Ascending aorta (tissue), 2 donors: ENCODE measurements at regions not wholly inside any gene's neighbourhood (a gene's known extent, or its start where the extent isn't known, plus 50 kb on each side); places are given as distances from the start of the nearest gene placed in this dataset.

ENCODE experiments used
- DNase-seq, 2 donors: peaks; one replicate each; pipeline ENCODE4 v3.0.0-alpha.2; 2019; ENCODE audit warnings: low spot score in 2 of 2
- H3K27ac ChIP-seq, 2 donors: fragments of 200-600 bp; sonication (generic); one replicate each; pipeline ENCODE4 v1.5.1; 2016 to 2017; ENCODE audit warnings: mild to moderate bottlenecking in 1 of 2
- H3K27me3 ChIP-seq: fragments of 200-600 bp; sonication (generic); one replicate; pipeline ENCODE4 v1.5.1; 2017
- H3K36me3 ChIP-seq, 2 donors: fragments of 200-600 bp; sonication (generic); one replicate each; pipeline ENCODE4 v1.5.1; 2016
- H3K4me1 ChIP-seq, 2 donors: fragments of 200-600 bp; sonication (generic); one replicate each; pipeline ENCODE4 v1.5.1; 2016 to 2017; ENCODE audit warnings: mild to moderate bottlenecking in 1 of 2
- H3K4me3 ChIP-seq, 2 donors: fragments of 200-600 bp; sonication (generic); one replicate each; pipeline ENCODE4 v1.5.1; 2016 to 2017; ENCODE audit warnings: mild to moderate bottlenecking in 1 of 2
- H3K9me3 ChIP-seq, 2 donors: fragments of 200-600 bp; sonication (generic); one replicate each; pipeline ENCODE4 v1.5.1; 2016
- intact Hi-C: fragments of 100-400 bp; cut with DNase I; formaldehyde crosslinking; loops from one replicate; pipeline ENCODE4 v1.15.1; 2023
- TF ChIP-seq, protein P1 (sequence below), 3 experiments: fragments of 200-600 bp in 2 of 3; fragments of 450-650 bp in 1 of 3; sonication (generic) in 2 of 3; IDR thresholded peaks; one replicate each; pipeline ENCODE4 v1.5.1; 2016 to 2019; ENCODE audit warnings: antibody characterized with exemption in 3 of 3, mild to moderate bottlenecking in 1 of 3, moderate library complexity in 1 of 3

DNA sequence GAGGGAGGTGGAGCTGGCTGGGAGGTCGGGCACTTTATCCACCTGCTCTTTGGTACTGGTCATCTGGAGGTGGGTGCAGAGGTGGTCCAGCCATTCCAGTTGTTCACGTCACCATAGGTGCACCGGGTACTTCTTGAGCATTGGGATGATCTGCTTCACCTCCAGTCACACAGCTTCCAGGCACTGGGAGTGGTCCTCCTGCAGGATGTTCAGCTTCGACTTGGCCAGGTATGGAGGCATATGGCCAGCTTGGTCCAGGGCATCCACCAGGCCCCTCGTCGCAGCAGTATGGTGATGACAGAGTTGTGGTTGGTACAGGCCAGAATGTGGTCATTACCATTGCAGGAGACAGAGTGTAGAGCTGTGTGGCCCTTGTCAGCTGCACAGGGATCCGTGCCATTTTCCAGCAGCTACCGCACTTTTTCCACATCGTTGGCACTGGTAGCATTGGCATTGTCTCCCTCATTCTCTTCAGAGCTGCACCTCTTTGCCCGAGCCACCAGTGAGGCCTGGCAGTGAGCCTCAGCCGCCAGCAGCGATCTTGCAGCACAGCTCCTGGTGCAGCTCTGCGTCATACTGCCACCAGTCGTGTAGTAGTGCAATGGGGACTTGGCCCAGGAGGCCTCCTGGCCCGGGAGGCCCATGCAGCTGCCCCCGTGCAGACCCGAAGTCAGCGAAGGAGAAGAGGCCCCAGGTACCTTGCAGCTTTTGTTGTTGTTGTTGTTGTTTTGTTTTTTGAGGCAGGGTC, 150.9 kb downstream of the ZNF22 start:
- H3K36me3 ChIP-seq: no peaks in the 10 kb centered on the region
- no peaks in the 10 kb centered on the region for H3K27me3 ChIP-seq
- H3K4me3 ChIP-seq: no peak overlapping the region
- H3K9me3 ChIP-seq: no peaks in the 10 kb centered on the region
- TF ChIP-seq, protein P1, sequence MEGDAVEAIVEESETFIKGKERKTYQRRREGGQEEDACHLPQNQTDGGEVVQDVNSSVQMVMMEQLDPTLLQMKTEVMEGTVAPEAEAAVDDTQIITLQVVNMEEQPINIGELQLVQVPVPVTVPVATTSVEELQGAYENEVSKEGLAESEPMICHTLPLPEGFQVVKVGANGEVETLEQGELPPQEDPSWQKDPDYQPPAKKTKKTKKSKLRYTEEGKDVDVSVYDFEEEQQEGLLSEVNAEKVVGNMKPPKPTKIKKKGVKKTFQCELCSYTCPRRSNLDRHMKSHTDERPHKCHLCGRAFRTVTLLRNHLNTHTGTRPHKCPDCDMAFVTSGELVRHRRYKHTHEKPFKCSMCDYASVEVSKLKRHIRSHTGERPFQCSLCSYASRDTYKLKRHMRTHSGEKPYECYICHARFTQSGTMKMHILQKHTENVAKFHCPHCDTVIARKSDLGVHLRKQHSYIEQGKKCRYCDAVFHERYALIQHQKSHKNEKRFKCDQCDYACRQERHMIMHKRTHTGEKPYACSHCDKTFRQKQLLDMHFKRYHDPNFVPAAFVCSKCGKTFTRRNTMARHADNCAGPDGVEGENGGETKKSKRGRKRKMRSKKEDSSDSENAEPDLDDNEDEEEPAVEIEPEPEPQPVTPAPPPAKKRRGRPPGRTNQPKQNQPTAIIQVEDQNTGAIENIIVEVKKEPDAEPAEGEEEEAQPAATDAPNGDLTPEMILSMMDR (IDR thresholded peaks at IDR 0.05): no peak
- intact Hi-C loops: no loop called here
- H3K4me1 ChIP-seq: no peaks in the 10 kb centered on the region
- DNase-seq: no peak
- no peak overlapping the region for H3K27ac ChIP-seq

DNA sequence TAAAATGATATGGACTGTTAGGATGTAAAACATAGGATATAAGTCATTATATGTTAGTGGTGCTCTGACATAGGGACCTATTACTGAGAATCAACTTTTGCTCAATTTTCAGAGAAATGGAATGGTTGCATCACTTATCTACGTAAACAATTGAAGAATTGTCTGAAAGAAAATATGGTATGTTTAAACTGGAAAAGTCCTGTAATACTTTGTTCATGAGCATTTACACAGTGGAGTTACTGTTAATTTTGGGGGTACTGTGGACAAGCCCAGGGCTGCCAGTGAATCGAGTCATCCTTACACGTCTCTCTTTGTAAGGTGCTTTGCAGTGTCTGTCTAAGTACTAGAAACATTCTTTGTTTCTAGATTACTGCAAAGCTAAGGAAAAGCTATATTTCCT, 152.0 kb downstream of the ZNF22 start:
- H3K27me3 ChIP-seq: no peaks in the 10 kb centered on the region
- TF ChIP-seq, protein P1 (IDR thresholded peaks at IDR 0.05): no peak
- H3K4me1 ChIP-seq: no peaks in the 10 kb centered on the region
- no peak overlapping the region for H3K27ac ChIP-seq
- no peak overlapping the region for H3K4me3 ChIP-seq
- no peaks in the 10 kb centered on the region for H3K9me3 ChIP-seq
- no peaks in the 10 kb centered on the region for H3K36me3 ChIP-seq
- intact Hi-C loops: no loop called here
- DNase-seq: no peak

DNA sequence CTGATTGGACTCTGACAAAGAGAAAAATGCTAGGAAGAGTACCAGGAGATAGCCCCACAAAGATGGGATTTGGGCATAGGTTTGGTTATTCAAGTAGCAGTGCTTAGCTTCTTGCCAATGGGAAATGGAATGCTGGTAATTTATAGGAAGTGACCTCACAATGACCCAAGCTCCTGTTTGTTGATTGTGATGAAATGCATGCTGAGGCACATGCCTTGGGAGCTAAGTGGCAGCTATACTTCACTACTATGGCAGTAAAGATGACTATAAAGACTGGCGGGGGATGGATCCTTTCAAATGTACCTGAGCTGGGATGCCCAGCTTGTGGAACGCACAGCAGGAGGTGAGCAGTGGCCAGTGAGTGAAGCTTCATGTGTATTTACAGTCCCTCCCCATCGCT, 153.8 kb downstream of the ZNF22 start:
- intact Hi-C loops: no loop called here
- Histone ChIP-seq H3K4me3 (no peak overlapping the region), H3K4me1 (no peaks in the 10 kb centered on the region), H3K36me3 (no peaks in the 10 kb centered on the region), H3K27ac (no peak overlapping the region), H3K27me3 (no peaks in the 10 kb centered on the region), H3K9me3 (no peaks in the 10 kb centered on the region)
- TF ChIP-seq, protein P1 (IDR thresholded peaks at IDR 0.05): no peak
- no peak for DNase-seq

DNA sequence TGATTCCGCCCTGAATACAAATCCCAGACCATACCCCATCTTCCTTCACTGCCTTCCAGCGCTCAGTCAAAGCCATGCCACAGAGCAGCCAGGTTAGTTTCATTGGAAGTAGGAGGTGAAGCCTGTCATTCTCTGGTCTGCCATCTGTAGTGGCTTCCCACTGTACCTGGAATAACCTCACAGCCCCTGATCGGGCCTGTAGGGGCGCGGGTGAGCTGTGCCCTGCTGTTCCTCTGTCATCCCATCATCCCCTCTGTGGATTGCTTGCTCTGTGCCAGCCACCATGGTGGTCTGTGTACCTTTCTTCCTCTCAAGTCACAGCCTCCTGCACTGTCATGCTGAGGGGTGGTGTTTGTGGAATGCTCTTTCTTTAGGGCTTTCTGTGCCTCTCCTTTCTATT, 155.1 kb downstream of the ZNF22 start:
- Histone ChIP-seq H3K27me3 (no peaks in the 10 kb centered on the region), H3K36me3 (no peaks in the 10 kb centered on the region), H3K9me3 (no peaks in the 10 kb centered on the region), H3K4me1 (no peaks in the 10 kb centered on the region), H3K27ac (no peak overlapping the region), H3K4me3 (no peak overlapping the region)
- intact Hi-C loops: no loop called here
- TF ChIP-seq, protein P1 (IDR thresholded peaks at IDR 0.05): no peak
- DNase-seq: no peak

DNA sequence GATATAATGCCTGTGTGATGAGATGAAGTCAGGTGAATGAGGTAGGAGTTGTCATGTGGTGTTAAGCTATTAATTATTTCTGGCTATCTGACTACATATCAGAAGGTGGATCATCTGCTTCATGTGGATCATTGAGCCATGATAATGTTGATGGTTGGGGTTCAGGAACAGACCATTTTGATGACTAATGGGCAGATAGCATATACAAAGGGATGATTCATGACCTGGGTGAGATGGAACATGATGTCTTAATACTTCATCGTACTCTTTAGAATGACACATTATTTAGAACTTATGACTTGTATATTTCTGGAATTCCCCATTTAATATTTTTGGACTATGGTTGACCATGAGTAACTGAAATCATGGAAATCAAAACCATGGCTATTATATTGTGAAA, 155.1 kb downstream of the OR13A1 start:
- TF ChIP-seq, protein P1 (IDR thresholded peaks at IDR 0.05): no peak
- Histone ChIP-seq H3K4me3 (no peak overlapping the region), H3K36me3 (no peaks in the 10 kb centered on the region), H3K27ac (no peak overlapping the region), H3K4me1 (peaks cover 0 to 6% of the 10 kb centered on the region in 2 donors), H3K27me3 (no peaks in the 10 kb centered on the region), H3K9me3 (no peaks in the 10 kb centered on the region)
- no peak for DNase-seq
- intact Hi-C loops: no loop called here
